Islet precursor cell (in vitro differentiated cells): ENCODE measurements at regions not wholly inside any gene's neighbourhood (a gene's known extent, or its start where the extent isn't known, plus 50 kb on each side); places are given as distances from the start of the nearest gene placed in this dataset.

ENCODE experiments used
- DNase-seq: peaks from one replicate; pipeline ENCODE4 v3.0.0-alpha.2; 2018

GRCh38 chr5:4773827-4774317 lies 366.3 kb upstream of the ADAMTS16 start:
- no peak for DNase-seq

- DNase-seq = no peak
Observed at GRCh38 chr5:4777435-4777834, 362.7 kb upstream of the ADAMTS16 start.

GRCh38 chr5:4780633-4781032 lies 359.5 kb upstream of the ADAMTS16 start:
- no peak for DNase-seq

- DNase-seq = no peak
Observed at GRCh38 chr5:4781299-4781698, 358.8 kb upstream of the ADAMTS16 start.

- no peak for DNase-seq
Observed at GRCh38 chr5:4785971-4786370, 354.2 kb upstream of the ADAMTS16 start.

- no peak for DNase-seq
Observed at GRCh38 chr5:4797445-4797844, 342.7 kb upstream of the ADAMTS16 start.

- DNase-seq = peak; percentile 67
Observed at GRCh38 chr5:4802044-4802443, 338.1 kb upstream of the ADAMTS16 start.

GRCh38 chr5:4804691-4805360 lies 335.3 kb upstream of the ADAMTS16 start:
- DNase-seq = no peak

GRCh38 chr5:4815002-4815401 lies 325.1 kb upstream of the ADAMTS16 start:
- DNase-seq = no peak

- no peak for DNase-seq
Observed at GRCh38 chr5:4817767-4818166, 322.4 kb upstream of the ADAMTS16 start.

GRCh38 chr5:4831325-4831724 lies 308.8 kb upstream of the ADAMTS16 start:
- DNase-seq = no peak

GRCh38 chr5:4832471-4832870 lies 307.7 kb upstream of the ADAMTS16 start:
- no peak for DNase-seq

- DNase-seq = no peak
Observed at GRCh38 chr5:4833104-4833738, 306.9 kb upstream of the ADAMTS16 start.

- DNase-seq = no peak
Observed at GRCh38 chr5:4837489-4838058, 302.6 kb upstream of the ADAMTS16 start.

- no peak for DNase-seq
Observed at GRCh38 chr5:4845221-4845620, 294.9 kb upstream of the ADAMTS16 start.

- no peak for DNase-seq
Observed at GRCh38 chr5:4847766-4848165, 292.4 kb upstream of the ADAMTS16 start.

- DNase-seq = no peak
Observed at GRCh38 chr5:4855036-4855435, 285.1 kb upstream of the ADAMTS16 start.

- no peak for DNase-seq
Observed at GRCh38 chr5:4855880-4856279, 284.2 kb upstream of the ADAMTS16 start.

- DNase-seq = no peak
Observed at GRCh38 chr5:4857761-4858160, 282.4 kb upstream of the ADAMTS16 start.

- no peak for DNase-seq
Observed at GRCh38 chr5:4859500-4860235, 280.5 kb upstream of the ADAMTS16 start.

GRCh38 chr5:4860631-4861030 lies 279.5 kb upstream of the ADAMTS16 start:
- DNase-seq = no peak

- DNase-seq = no peak
Observed at GRCh38 chr5:4862500-4862899, 277.6 kb upstream of the ADAMTS16 start.

- DNase-seq = no peak
Observed at GRCh38 chr5:4866131-4866659, 273.9 kb upstream of the ADAMTS16 start.
